ENCODE measurements at regions not wholly inside any gene's neighbourhood (a gene's known extent, or its start where the extent isn't known, plus 50 kb on each side); places are given as distances from the start of the nearest gene placed in this dataset.

- POLR2A ChIA-PET = no interaction called here
- no peak for ATAC-seq
- CTCF ChIA-PET = interaction anchor here (0.8 to 18.0 kb wide), 8 partner anchors 25 to 653 kb away, joined by 3 to 378 read pairs (median 246); partner anchors contain the start of gene THBD
- Histone ChIP-seq H3K9me3 (peaks cover 9% of the 10 kb centered on the region; the same call in 2 of the 3 replicates), H3K4me2 (no peak overlapping the region), H3K4me1 (peaks cover 33% of the 10 kb centered on the region), H3K27ac (peak overlapping the region in 1 of 2 experiments; percentile 90; a peak in 4 of 6 replicates), H3K4me3 (no peak overlapping the region)
- no peak for TF ChIP-seq CBX8 (IDR thresholded peaks at IDR 0.05)
- TF ChIP-seq CHD4 (IDR thresholded peaks at IDR 0.05; ENCODE audit: borderline replicate concordance) = no peak
- no peak for TF ChIP-seq TFCP2L1 (CRISPR knock-in tag; IDR thresholded peaks at IDR 0.05)
- no peak for TF ChIP-seq KDM1A (IDR thresholded peaks at IDR 0.05; ENCODE audit: low read depth)
- no peak for TF ChIP-seq RCOR1 (IDR thresholded peaks at IDR 0.05; ENCODE audit: low read depth, low read length)
- no peak for TF ChIP-seq HOXA7 (CRISPR knock-in tag; IDR thresholded peaks at IDR 0.05)
- TF ChIP-seq RNF2 (IDR thresholded peaks at IDR 0.05; ENCODE audit: borderline replicate concordance, low read depth) = no peak
- WGBS (ENCODE audit: missing lambda C conversion rate) = 68% methylated on average over 6 of the region's 6 CpGs
- no peak for FAIRE-seq
- DNase-seq (ENCODE audit: low read depth in 1 of 2, low spot score in 1 of 2) = no peak
These were observed 103.4 kb upstream of the FOXA2 start for GRCh38 chr20:22687676-22688349.

- peaks cover 9% of the 10 kb centered on the region; the same call in 2 of the 3 replicates for H3K9me3 ChIP-seq
- H3K4me3 ChIP-seq = no peak overlapping the region
- peaks cover 33% of the 10 kb centered on the region for H3K4me1 ChIP-seq
- DNase-seq (ENCODE audit: low read depth in 1 of 2, low spot score in 1 of 2) = no peak
- POLR2A ChIA-PET = no interaction called here
- CTCF ChIA-PET = interaction anchor here (1.2 to 18.0 kb wide), 7 partner anchors 24 to 652 kb away, joined by 3 to 378 read pairs (median 190); partner anchors contain the start of gene THBD
- TF ChIP-seq CEBPB (IDR thresholded peaks at IDR 0.05) (peak in 1 of 2 experiments; percentile 29; a peak in 1 of 4 replicates), FOSB (CRISPR knock-in tag; IDR thresholded peaks at IDR 0.05) (no peak), MAFK (IDR thresholded peaks at IDR 0.05; ENCODE audit: partially characterized antibody) (no peak), RAD21 (conservative IDR thresholded peaks at IDR 0.05 in 1 of 2, IDR thresholded peaks at IDR 0.05 in 1 of 2) (no peak), ZC3H11A (IDR thresholded peaks at IDR 0.05) (no peak), FOSL2 (IDR thresholded peaks at IDR 0.05) (no peak), FOSL2 (CRISPR knock-in tag; IDR thresholded peaks at IDR 0.05) (peak; percentile 64), PHF8 (IDR thresholded peaks at IDR 0.05; ENCODE audit: borderline replicate concordance, low read depth) (no peak), NR3C1 (IDR thresholded peaks at IDR 0.05) (no peak), CBX8 (IDR thresholded peaks at IDR 0.05) (no peak), HOXB13 (CRISPR knock-in tag; IDR thresholded peaks at IDR 0.05; ENCODE audit: low read depth) (no peak), JUN (IDR thresholded peaks at IDR 0.05) (no peak), BHLHE40 (IDR thresholded peaks at IDR 0.05; ENCODE audit: low read depth, low read length) (no peak), POLR2A (IDR thresholded peaks at IDR 0.05; ENCODE audit: low read length) (no peak)
- ATAC-seq = no peak
- no peak overlapping the region for H3K4me2 ChIP-seq
- peak; percentile 23 for FAIRE-seq
- peak overlapping the region; percentile 83 to 90; a peak in 4 of 6 replicates for H3K27ac ChIP-seq
- WGBS (ENCODE audit: missing lambda C conversion rate) = 45% methylated on average over 2 of the region's 2 CpGs
These were observed 104.1 kb upstream of the FOXA2 start for GRCh38 chr20:22688485-22688884.

GRCh38 chr20:22689266-22689665 is 104.9 kb upstream of the FOXA2 start:
- 58% methylated on average over 5 of the region's 5 CpGs for WGBS (ENCODE audit: missing lambda C conversion rate)
- H3K4me3 ChIP-seq = no peak overlapping the region
- H3K4me2 ChIP-seq = peak overlapping the region; percentile 10; the same call in 1 of the 3 replicates
- peaks cover 32% of the 10 kb centered on the region for H3K4me1 ChIP-seq
- TF ChIP-seq NR3C1 (IDR thresholded peaks at IDR 0.05) = no peak
- 0 out of 2 replicates have a peak, but pooled peaks have one; percentile 15 for TF ChIP-seq GATA3 (IDR thresholded peaks at IDR 0.05; ENCODE audit: borderline replicate concordance)
- POLR2A ChIA-PET = no interaction called here
- CTCF ChIA-PET = interaction anchor here (0.6 to 18.0 kb wide), 16 partner anchors 23 to 651 kb away, joined by 3 to 378 read pairs (median 37); partner anchors contain the start of gene THBD
- DNase-seq (ENCODE audit: low read depth in 1 of 2, low spot score in 1 of 2) (peak in 1 of 2 experiments; percentile 36), FAIRE-seq (no peak), ATAC-seq (no peak)
- peak overlapping the region; percentile 83 to 90; a peak in 4 of 6 replicates for H3K27ac ChIP-seq
- peaks cover 9% of the 10 kb centered on the region; the same call in 2 of the 3 replicates for H3K9me3 ChIP-seq

GRCh38 chr20:22690000-22690399 is 105.6 kb upstream of the FOXA2 start:
- TF ChIP-seq ELK1 (IDR thresholded peaks at IDR 0.05; ENCODE audit: low read depth, low read length) (no peak), CEBPB (IDR thresholded peaks at IDR 0.05) (peak in 1 of 2 experiments; percentile 32; a peak in 1 of 4 replicates)
- Histone ChIP-seq H3K9me3 (peaks cover 9% of the 10 kb centered on the region; the same call in 2 of the 3 replicates), H3K27ac (peak overlapping the region; percentile 83 to 90; a peak in 4 of 6 replicates), H3K4me1 (peaks cover 24% of the 10 kb centered on the region), H3K4me3 (no peak overlapping the region), H3K4me2 (no peak overlapping the region)
- ChIA-PET POLR2A (interaction anchor here (1.1 to 3.5 kb wide), 3 partner anchors 360 to 660 kb away, joined by 4 to 31 read pairs (median 9); partner anchors contain the start of genes NXT1 and THBD), CTCF (interaction anchor here (0.5 to 18.0 kb wide), 34 partner anchors 23 to 668 kb away, joined by 3 to 378 read pairs (median 13); partner anchors contain the start of gene THBD)
- ATAC-seq (no peak), DNase-seq (ENCODE audit: low read depth in 1 of 2, low spot score in 1 of 2) (no peak), FAIRE-seq (no peak)
- 88% methylated on average over 7 of the region's 7 CpGs for WGBS (ENCODE audit: missing lambda C conversion rate)
